ENCODE measurements at regions not wholly inside any gene's neighbourhood (a gene's known extent, or its start where the extent isn't known, plus 50 kb on each side); places are given as distances from the start of the nearest gene placed in this dataset.
A peak's percentile ranks its signal among the peaks of the same experiment; 100 is the strongest.

- no peak for TF ChIP-seq ZNF512 (CRISPR knock-in tag; IDR thresholded peaks at IDR 0.05)
- no peak for TF ChIP-seq ZNF660 (CRISPR knock-in tag; IDR thresholded peaks at IDR 0.05; ENCODE audit: borderline replicate concordance, low read depth)
- TF ChIP-seq DDIT3 (CRISPR knock-in tag; IDR thresholded peaks at IDR 0.05), result no peak
- no peak for TF ChIP-seq ZBTB4 (CRISPR knock-in tag; IDR thresholded peaks at IDR 0.05; ENCODE audit: borderline replicate concordance)
- no peak for TF ChIP-seq PRPF4 (IDR thresholded peaks at IDR 0.05; ENCODE audit: low read depth, low read length, poor library complexity, severe bottlenecking)
- TF ChIP-seq PREB (CRISPR knock-in tag; IDR thresholded peaks at IDR 0.05), result no peak
These were observed 477.6 kb downstream of the EPM2A start (continued) for GRCh38 chr6:145257704-145258103.

GRCh38 chr6:145258122-145258521 lies 477.2 kb downstream of the EPM2A start:
- WGBS (ENCODE audit: low lambda C conversion rate), result 17% methylated on average over 1 of the region's 1 CpG
- no TSS peak for BruUV-seq (replicated peaks)
- in situ Hi-C loops (cut with HindIII; ENCODE audit: extremely low pct_ligation_motif_present, low pct_unique_long_range_greater_than_20kb), result no loop called here

More at GRCh38 chr6:145258122-145258521, 477.2 kb downstream of the EPM2A start:
- Histone ChIP-seq H3K27me3 (ENCODE audit: control insufficient read depth in 1 of 2, insufficient read depth in 2 of 2, low read length in 2 of 2) (no peaks in the 10 kb centered on the region), H3K27ac (ENCODE audit: extremely low read length, insufficient read depth, low read length) (no peak overlapping the region), H3K4me3 (replicated peaks in 1 of 3; ENCODE audit: insufficient read depth in 1 of 3, low read depth in 2 of 3, low read length in 3 of 3) (no peak overlapping the region), H3K4me2 (ENCODE audit: low read depth, low read length) (no peak overlapping the region), H3K36me3 (replicated peaks in 1 of 2; ENCODE audit: control insufficient read depth in 1 of 2, insufficient read depth in 2 of 2, low read length in 2 of 2) (no peaks in the 10 kb centered on the region), H3K9ac (ENCODE audit: insufficient read depth, low read depth, low read length) (no peak overlapping the region), H3K79me2 (ENCODE audit: insufficient read depth, low read length) (no peaks in the 10 kb centered on the region), H2AFZ (ENCODE audit: low read length) (no peak overlapping the region), H3K9me3 (ENCODE audit: low read length) (no peaks in the 10 kb centered on the region), H3K4me1 (ENCODE audit: insufficient read depth, low read length) (peaks cover 12% of the 10 kb centered on the region), H4K20me1 (ENCODE audit: insufficient read depth, low read length) (no peaks in the 10 kb centered on the region)
- FAIRE-seq, result no peak
- TF ChIP-seq RELA (CRISPR knock-in tag; IDR thresholded peaks at IDR 0.05) (no peak), FOXO4 (CRISPR knock-in tag; conservative IDR thresholded peaks at IDR 0.05) (0 out of 2 replicates have a peak, but pooled peaks have one; percentile 47), RFX1 (IDR thresholded peaks at IDR 0.05) (peak; percentile 64; the same call in 1 of the 2 replicates)
- POLR2A ChIA-PET, result no interaction called here
- no peak for DNase-seq (ENCODE audit: low spot score)
- ATAC-seq, result no peak
- CTCF ChIA-PET (ENCODE audit: low intra/inter-chr PET ratio, low total read pairs), result no interaction called here
- intact Hi-C loops (cut with micrococcal nuclease; ENCODE audit: unreplicated experiment), result no loop called here

Data from HepG2 (cell line).